HL-60/S4 (cell line): ENCODE measurements at regions not wholly inside any gene's neighbourhood (a gene's known extent, or its start where the extent isn't known, plus 50 kb on each side); places are given as distances from the start of the nearest gene placed in this dataset.

Experiments used
- in situ Hi-C: fragments of 300-500 bp; cut with MboI; formaldehyde crosslinking; loops from 2 replicates; pipeline ENCODE4 v1.14.3; 2022; ENCODE audit warnings: low sequenced_read_pairs

DNA sequence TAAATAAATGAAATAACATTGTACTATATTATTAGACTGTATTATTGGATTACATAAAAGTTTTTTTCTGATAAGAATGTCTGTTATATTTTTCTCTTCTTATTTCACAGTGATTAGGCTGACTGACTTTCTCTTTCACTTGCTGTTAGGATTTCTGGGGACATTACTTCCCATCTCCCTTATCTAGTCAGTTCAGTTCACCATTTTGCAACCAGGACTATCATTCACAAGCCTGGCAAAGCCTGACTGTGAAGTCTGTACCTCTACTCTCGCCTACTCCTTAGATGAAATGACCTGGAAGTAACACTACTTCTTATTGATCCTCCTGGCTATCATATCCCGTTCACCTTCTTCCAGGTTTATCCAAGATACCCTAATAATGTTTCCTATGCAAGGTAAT is 676.6 kb downstream of the USP25 start:
- in situ Hi-C loops, result no loop called here

DNA sequence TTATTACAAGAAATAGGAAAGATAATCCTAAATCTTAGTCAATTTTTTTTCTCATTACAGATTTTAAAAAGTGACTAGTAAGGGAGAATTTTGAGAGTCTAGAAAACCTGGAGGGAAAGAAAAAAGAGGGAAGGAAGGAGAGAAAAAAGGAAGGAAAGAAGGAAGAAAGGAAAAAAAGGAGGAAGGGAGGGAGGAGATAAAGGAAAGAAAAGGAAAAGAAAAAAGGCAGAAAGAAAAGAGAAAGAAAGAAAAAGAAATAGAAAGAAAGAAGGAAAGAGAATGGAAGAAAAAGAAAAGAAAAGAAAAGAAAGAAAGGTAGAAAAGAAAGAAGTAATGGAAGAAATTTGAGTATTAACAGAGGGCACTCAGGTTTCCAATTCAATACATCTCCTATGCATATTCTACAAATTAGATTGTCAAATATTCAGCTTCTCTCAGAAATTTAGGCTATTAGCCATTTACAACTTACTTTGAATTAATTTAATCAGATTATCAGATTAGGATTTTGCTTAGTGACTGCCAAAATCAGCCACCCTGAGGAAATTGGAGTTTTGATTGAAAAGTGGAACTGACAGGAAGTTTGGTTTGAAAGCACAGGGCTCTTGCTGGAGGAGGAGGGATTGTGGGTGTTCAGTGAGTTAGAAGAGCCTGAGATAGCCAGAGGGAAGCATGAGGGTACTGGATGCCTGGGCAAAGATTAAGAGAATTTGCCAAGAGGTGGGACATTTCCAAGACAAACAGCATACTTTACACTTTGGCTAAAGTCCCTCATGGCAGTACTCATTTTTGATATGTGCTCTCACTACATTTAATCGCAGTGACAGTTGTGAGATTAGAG is 677.8 kb downstream of the USP25 start:
- in situ Hi-C loops, result no loop called here

GRCh38 chr21:16408280-16408679 is 678.5 kb downstream of the USP25 start:
- in situ Hi-C loops, result no loop called here

DNA sequence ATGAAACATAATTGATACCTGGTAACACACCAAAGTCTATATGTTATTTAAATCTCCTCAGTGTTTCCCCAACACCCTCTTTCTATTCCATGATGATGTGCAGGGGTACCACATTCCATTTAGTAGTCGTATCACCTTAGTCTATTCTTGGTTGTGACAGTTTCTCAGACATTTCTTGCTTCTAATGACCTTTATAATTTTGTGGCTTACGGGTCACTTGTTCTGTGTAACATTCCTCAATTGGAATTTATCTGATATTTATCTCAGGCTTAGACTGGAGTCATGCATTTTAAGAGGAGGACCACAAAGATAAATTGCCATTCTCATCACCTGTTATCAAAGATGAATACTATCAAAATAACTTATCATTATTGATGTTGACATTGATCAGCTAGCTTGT is 679.6 kb downstream of the USP25 start:
- in situ Hi-C loops, result no loop called here

- in situ Hi-C loops, result no loop called here
Observed at GRCh38 chr21:16418226-16418625, 688.4 kb downstream of the USP25 start.

DNA sequence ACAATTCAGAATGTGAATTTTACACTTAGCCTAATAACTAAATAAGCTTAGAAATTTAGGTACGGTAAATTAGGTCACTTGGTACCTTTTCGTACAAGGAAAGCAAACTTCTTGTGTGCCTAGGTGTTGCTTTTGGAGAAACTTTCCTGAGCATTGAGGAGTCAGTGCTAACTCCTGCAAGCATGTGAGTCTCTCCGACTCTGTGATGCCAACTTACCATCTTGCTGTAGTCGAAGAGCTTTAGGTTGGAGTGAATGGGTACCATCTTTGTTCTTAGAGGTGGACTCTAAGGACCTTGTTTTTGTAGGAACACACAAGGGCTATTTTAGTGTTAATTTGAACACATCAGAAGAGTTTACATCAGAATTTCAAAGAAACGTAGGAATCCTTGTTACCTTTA is 688.9 kb downstream of the USP25 start:
- in situ Hi-C loops, result no loop called here

DNA sequence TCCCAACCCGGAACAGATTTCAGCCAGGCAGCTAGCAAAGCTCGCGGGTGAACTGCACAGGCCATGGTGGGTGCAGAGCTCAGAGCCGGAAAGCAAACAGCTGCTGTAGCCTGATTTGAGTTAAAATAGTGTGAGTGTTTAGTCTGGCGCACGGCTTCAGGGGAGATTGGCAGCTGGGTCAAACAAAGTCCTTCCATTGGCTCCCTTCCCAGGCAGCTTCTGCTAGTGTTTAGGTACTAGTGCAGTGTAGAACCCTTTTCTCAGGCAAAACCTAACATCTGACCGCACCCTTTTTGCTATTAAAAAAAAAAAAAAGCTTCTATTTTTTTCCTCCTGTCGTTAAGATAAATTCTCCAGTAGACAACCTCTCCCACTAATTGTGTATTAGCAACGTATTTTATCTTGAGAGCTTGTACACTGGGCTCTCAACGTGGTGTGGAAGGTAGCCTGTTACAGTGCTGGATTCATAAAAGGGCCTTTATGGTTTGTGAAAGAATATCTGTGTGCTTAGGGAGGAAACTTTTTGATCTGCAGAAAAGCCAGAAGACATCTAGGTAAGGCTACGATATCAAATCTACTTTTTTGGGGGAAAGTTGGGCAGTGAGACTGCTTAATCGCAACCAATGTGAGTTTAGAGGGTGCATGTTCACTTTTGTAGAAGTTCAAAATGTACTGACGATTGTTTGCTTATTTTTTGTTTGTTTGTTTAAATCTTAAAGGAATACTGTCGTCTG is 689.6 kb downstream of the USP25 start:
- in situ Hi-C loops, result no loop called here

DNA sequence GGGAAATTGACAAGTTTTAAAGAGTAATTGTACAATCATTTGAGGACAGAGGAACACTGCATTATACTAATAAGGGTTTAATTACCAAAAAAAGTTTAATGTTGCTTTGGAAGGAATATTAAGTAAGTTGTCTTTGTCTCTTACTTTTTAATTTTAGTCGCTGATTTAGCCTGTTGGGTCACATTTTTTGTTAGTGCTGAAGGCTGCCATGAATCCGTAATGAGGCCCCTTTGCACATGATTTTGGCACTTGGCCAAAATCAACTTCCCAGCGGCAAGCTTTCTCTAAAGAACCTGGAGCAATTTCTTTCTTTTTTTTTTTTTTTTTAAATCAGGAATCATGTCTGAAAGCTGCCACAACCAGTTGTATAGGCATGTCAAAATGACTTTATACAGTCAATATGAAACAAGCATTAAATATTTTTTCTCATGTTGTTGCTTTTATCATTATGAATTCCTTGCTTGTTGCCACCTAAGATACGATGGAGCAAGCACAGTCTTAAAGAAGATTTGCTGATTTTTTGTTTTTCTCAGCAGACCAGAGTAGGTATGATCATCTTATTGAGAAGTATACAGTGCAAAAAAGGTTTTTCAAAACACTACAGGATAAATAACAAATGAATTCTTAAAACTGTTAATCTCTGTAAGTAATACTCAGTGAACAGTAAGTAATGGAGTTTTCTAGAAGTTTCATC is 690.4 kb downstream of the USP25 start:
- in situ Hi-C loops, result no loop called here

GRCh38 chr21:16421007-16421406 is 691.2 kb downstream of the USP25 start:
- in situ Hi-C loops, result no loop called here

DNA sequence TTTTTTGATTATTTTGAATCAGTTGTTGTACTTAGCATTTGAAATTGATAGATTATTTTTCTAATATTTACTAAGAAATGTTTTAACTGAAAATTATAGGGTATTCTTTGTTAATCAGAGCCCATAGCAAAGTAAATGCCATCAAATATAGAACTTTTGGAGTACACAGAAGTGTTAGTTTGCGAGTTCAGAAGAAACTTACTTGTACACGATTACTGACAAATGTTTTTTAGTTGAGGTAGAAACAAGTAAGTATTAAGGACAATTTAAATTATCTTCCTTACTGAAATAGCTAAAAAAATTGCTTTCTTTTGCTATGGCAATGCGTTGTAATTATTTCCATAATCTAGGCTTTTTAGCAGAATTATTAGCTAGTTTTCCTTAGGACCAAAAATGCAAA is 692.2 kb downstream of the USP25 start:
- in situ Hi-C loops, result no loop called here

- in situ Hi-C loops, result no loop called here
Observed at GRCh38 chr21:16422702-16423101, 692.9 kb downstream of the USP25 start.

DNA sequence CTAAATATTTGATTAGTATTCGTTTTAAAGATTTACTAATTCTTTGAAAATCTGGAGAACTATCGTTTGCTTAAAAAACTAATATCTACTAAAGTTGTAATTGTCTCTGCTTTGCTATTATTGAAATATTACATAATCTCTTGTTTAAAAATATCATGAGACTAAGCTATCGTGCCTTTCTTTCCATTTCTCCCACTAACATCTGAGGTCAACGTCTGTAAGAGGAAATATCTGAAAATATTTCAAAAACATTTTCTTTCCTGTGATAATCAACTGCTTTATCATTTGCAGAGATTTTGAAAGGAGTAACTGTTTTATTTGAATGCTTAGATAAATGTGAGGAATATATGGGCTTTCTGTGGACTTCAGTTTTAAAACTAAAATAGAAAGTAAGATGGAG is 694.1 kb downstream of the USP25 start:
- in situ Hi-C loops, result no loop called here

GRCh38 chr21:16424331-16424751 is 694.6 kb downstream of the USP25 start:
- in situ Hi-C loops, result no loop called here

GRCh38 chr21:16425376-16425775 is 695.6 kb downstream of the USP25 start:
- in situ Hi-C loops, result no loop called here

DNA sequence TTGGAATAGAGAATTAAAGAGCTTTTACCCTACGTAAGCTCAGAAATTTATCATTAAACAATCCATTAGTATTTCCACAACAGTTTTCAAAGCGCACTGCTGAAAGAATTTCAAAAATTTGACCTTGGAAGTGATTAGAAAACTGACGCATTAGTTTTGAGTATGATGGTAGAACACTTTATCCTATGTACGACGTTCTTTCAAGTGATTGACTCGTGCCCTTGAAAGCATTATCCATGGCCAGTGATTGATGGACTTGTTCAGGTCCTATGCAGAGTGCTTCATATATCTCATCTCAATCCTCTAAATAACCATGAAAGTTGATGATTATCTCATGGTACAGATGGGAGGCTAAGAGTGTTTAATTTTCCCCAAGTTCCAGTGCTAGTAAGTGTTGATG is 697.2 kb downstream of the USP25 start:
- in situ Hi-C loops, result no loop called here

GRCh38 chr21:16427587-16428087 is 697.9 kb downstream of the USP25 start:
- in situ Hi-C loops, result no loop called here

DNA sequence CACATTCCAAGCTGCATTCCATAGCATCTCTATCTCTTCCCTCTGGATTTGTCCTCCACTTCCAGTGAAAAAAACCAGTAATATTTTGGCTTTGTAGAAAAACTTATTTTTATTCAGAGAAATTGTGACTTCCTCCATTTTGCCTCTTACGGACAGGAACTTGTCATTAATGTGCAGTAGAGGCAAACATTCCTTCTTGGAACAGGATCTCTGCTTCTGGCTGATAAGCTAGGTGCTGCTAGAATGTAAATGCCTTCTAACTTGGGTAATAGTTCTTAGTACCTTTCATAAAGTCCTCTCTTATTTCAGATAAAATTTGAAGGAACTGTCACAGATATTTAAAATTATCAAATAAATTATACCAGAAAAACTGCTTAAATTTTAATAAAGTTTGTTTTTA is 707.8 kb downstream of the USP25 start:
- in situ Hi-C loops, result no loop called here

GRCh38 chr21:16438761-16439160 is 709.0 kb downstream of the USP25 start:
- in situ Hi-C loops, result no loop called here

GRCh38 chr21:16441789-16442188 is 712.0 kb downstream of the USP25 start:
- in situ Hi-C loops, result no loop called here

- in situ Hi-C loops, result no loop called here
Observed at GRCh38 chr21:16454399-16454798, 724.6 kb downstream of the USP25 start.

DNA sequence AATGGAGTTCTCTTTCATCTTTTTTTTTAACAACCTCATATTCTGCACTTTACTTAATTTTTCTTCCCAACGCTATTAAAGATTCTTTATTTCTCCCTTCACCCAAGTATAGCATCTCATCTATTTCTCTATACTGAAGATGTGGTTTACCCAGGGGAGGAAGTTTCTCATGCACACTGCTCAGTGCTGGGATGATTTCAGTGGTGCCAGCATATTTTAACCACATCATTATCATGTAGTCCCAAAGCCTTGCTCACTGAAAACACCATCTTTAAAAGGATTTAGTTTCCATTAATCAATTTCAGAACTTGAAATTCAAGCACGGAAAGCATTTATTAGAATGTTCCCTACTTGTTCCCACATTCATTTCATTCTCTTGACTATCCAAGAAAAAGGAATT is 725.7 kb downstream of the USP25 start:
- in situ Hi-C loops, result no loop called here

DNA sequence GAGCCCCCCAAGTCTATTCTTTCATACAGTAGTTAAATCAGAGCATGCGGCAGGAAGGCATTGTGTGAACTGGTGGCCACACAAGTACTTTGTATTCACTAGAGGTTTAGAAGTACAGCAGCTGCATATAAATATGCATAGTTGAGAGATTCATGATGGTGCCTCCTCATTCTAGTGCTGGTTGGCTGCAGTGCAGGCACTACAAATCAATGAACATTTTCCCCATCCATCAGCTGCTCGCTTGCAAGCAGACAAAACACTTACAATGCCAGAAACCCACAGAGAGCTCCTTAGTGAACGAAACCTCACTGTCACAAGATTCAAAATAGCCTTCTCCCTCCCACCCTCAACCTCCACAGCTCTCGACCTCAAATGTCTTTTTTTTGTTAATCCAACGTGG is 726.2 kb downstream of the USP25 start:
- in situ Hi-C loops, result no loop called here
